GM12878 (cell line): ENCODE measurements at regions not wholly inside any gene's neighbourhood (a gene's known extent, or its start where the extent isn't known, plus 50 kb on each side); places are given as distances from the start of the nearest gene placed in this dataset.

Experiments
- CTCF ChIP-seq, 3 experiments: IDR thresholded peaks in 2 of 3; conservative IDR thresholded peaks in 1 of 3; 2 replicates each; pipeline ENCODE4 v1.5.1; 2011; ENCODE audit warnings: low read depth in 3 of 3, low read length in 3 of 3, mild to moderate bottlenecking in 3 of 3, control low read depth in 2 of 3, moderate library complexity in 2 of 3, inconsistent platforms in 1 of 3, mixed read lengths in 1 of 3; ENCODE audit not compliant: control insufficient read depth in 2 of 3, insufficient read depth in 1 of 3; ENCODE audit errors: extremely low read depth in 1 of 3
- FOXM1 ChIP-seq: IDR thresholded peaks from 2 replicates; pipeline ENCODE4 v1.6.1; 2012; ENCODE audit warnings: low read depth, mild to moderate bottlenecking, inconsistent platforms, low read length, moderate library complexity
- JUND ChIP-seq: IDR thresholded peaks from 2 replicates; pipeline ENCODE4 v1.6.1; 2012; ENCODE audit warnings: low read depth, mild to moderate bottlenecking, low read length, improper control_type of control experiment, moderate library complexity
- POLR2A ChIP-seq: IDR thresholded peaks from 2 replicates; pipeline ENCODE4 v1.6.1; 2011; ENCODE audit warnings: low read depth, mild to moderate bottlenecking, low read length
- POLR2AphosphoS5 ChIP-seq: IDR thresholded peaks from 2 replicates; pipeline ENCODE4 v1.6.1; 2011; ENCODE audit warnings: mild to moderate bottlenecking, low read length, inconsistent platforms
- SREBF2 ChIP-seq: IDR thresholded peaks from 2 replicates; pipeline ENCODE4 v1.6.1; 2012; ENCODE audit warnings: mild to moderate bottlenecking, low read length

GRCh38 chr3:176655404-176656094 lies 541.7 kb downstream of the TBL1XR1 start:
- TF ChIP-seq CTCF (IDR thresholded peaks at IDR 0.05 in 2 of 3, conservative IDR thresholded peaks at IDR 0.05 in 1 of 3; ENCODE audit: control insufficient read depth in 2 of 3, extremely low read depth in 1 of 3, insufficient read depth in 1 of 3, low read depth in 3 of 3, low read length in 3 of 3): no peak
- TF ChIP-seq POLR2AphosphoS5: no peak
- no peak for TF ChIP-seq JUND
- no peak for TF ChIP-seq FOXM1
- TF ChIP-seq POLR2A: no peak
- no peak for TF ChIP-seq SREBF2
